NCI-H510A (cell line): ENCODE measurements at regions not wholly inside any gene's neighbourhood (a gene's known extent, or its start where the extent isn't known, plus 50 kb on each side); places are given as distances from the start of the nearest gene placed in this dataset.
"Not testable (repeated sequence)": the region's sequence is repeated elsewhere in the genome, so short reads cannot be mapped to it uniquely, and the experiment has no call there.

ENCODE experiments used
- DNase-seq: peaks from one replicate; lab custom pipeline; 2025; lab: John Stamatoyannopoulos, UW

- not testable (repeated sequence) for DNase-seq
Measured at GRCh38 chr1:147103416-147104155, 68.7 kb downstream of the PRKAB2 start.

- DNase-seq, result no peak
Measured at GRCh38 chr1:147099192-147099591, 73.1 kb downstream of the PRKAB2 start.

GRCh38 chr1:147098338-147098973, 73.8 kb downstream of the PRKAB2 start:
- DNase-seq, result not testable (repeated sequence)

- DNase-seq, result no peak
Measured at GRCh38 chr1:147095691-147096090, 76.6 kb downstream of the PRKAB2 start.

- DNase-seq, result no peak
Measured at GRCh38 chr1:147091801-147092200, 80.5 kb downstream of the PRKAB2 start.

GRCh38 chr1:147089457-147089856, 82.8 kb downstream of the PRKAB2 start:
- DNase-seq, result no peak

- DNase-seq, result no peak
Measured at GRCh38 chr1:147086129-147086528, 86.1 kb downstream of the PRKAB2 start.

GRCh38 chr1:147084273-147085096, 87.8 kb downstream of the PRKAB2 start:
- DNase-seq, result peak; percentile 56

- DNase-seq, result no peak
Measured at GRCh38 chr1:147083919-147084272, 88.4 kb downstream of the PRKAB2 start.

- no peak for DNase-seq
Measured at GRCh38 chr1:147080671-147081394, 91.4 kb downstream of the PRKAB2 start.

GRCh38 chr1:147080006-147080661, 92.1 kb downstream of the PRKAB2 start:
- DNase-seq, result no peak

- DNase-seq, result no peak
Measured at GRCh38 chr1:147079400-147080005, 92.8 kb downstream of the PRKAB2 start.

GRCh38 chr1:147078606-147079399, 93.5 kb downstream of the PRKAB2 start:
- no peak for DNase-seq

GRCh38 chr1:147077936-147078605, 94.2 kb downstream of the PRKAB2 start:
- no peak for DNase-seq

- DNase-seq, result no peak
Measured at GRCh38 chr1:147077523-147077922, 94.7 kb downstream of the PRKAB2 start.

- no peak for DNase-seq
Measured at GRCh38 chr1:147077081-147077480, 95.2 kb downstream of the PRKAB2 start.

- DNase-seq, result no peak
Measured at GRCh38 chr1:147076442-147076841, 95.8 kb downstream of the PRKAB2 start.

- no peak for DNase-seq
Measured at GRCh38 chr1:147072482-147073432, 99.5 kb downstream of the PRKAB2 start.

- no peak for DNase-seq
Measured at GRCh38 chr1:147071142-147071541, 101.1 kb downstream of the PRKAB2 start.
